ENCODE measurements at regions not wholly inside any gene's neighbourhood (a gene's known extent, or its start where the extent isn't known, plus 50 kb on each side); places are given as distances from the start of the nearest gene placed in this dataset.

GRCh38 chr10:121007264-121007663, 156.1 kb downstream of the WDR11 start:
- no peak for ATAC-seq
- DNase-seq (ENCODE audit: missing footprints) = no peak
- intact Hi-C loops (cut with DNase I) = no loop called here

- ATAC-seq (no peak), DNase-seq (ENCODE audit: missing footprints) (no peak)
- intact Hi-C loops (cut with DNase I) = no loop called here
Measured at GRCh38 chr10:121015916-121016315, 164.8 kb downstream of the WDR11 start.

- ATAC-seq (no peak), DNase-seq (ENCODE audit: missing footprints) (no peak)
- intact Hi-C loops (cut with DNase I) = no loop called here
Measured at GRCh38 chr10:121024905-121025584, 173.9 kb downstream of the WDR11 start.

GRCh38 chr10:121025731-121026130, 174.6 kb downstream of the WDR11 start:
- ATAC-seq = no peak
- no peak for DNase-seq (ENCODE audit: missing footprints)
- intact Hi-C loops (cut with DNase I) = no loop called here

DNA sequence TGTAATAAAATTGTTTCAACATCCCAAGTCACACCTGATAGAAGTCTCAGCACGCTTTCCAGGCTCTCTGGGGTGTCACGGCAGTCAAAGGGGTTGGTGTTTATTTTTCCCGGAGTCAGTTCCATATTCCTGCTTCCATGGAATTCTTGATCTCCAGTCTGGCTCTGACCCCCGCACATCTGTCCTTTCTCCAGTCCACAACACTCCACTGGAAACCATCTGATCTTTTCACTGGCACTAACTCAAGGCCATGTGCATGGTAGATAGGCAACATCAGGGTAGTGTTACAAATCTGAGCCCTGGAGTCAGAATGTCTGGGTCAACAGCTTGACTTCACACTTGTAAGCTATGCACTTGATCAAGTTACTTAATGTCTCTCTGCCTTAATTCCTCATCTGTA, 176.2 kb downstream of the WDR11 start:
- ATAC-seq = no peak
- intact Hi-C loops (cut with DNase I) = no loop called here
- no peak for DNase-seq (ENCODE audit: missing footprints)

- ATAC-seq (no peak), DNase-seq (ENCODE audit: missing footprints) (no peak)
- intact Hi-C loops (cut with DNase I) = no loop called here
Measured at GRCh38 chr10:121032460-121032859, 181.3 kb downstream of the WDR11 start.

- DNase-seq (ENCODE audit: missing footprints) (no peak), ATAC-seq (peak; percentile 95)
- intact Hi-C loops (cut with DNase I) = no loop called here
Measured at GRCh38 chr10:121033366-121033765, 182.2 kb downstream of the WDR11 start.

DNA sequence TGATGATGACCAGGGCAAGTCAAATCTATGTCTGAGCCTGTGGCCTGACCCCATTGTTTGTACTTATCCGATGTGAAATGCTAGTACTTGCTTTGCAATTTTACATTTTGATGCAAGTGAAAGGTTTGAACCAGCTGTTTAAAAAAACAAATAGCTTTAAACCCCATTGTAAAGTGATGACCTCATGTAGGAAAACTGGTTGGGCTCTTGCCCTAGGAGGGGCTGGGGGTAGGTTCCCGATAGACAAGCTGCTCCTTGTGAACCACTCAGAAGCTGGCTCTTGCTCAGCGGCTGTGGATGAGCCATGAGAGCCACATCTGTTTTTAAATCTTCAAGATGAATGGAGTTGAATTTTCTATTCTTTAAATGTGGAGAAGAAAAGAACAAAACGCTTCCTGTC, 185.3 kb downstream of the WDR11 start:
- intact Hi-C loops (cut with DNase I) = loop anchor here (5.0 kb wide), 1 partner anchor 851 kb away; no protein-coding TSS in a partner anchor
- peak; percentile 30 for ATAC-seq
- DNase-seq (ENCODE audit: missing footprints) = no peak

- DNase-seq (ENCODE audit: missing footprints) (no peak), ATAC-seq (no peak)
Measured at GRCh38 chr10:121041499-121041898, 190.3 kb downstream of the WDR11 start.

DNA sequence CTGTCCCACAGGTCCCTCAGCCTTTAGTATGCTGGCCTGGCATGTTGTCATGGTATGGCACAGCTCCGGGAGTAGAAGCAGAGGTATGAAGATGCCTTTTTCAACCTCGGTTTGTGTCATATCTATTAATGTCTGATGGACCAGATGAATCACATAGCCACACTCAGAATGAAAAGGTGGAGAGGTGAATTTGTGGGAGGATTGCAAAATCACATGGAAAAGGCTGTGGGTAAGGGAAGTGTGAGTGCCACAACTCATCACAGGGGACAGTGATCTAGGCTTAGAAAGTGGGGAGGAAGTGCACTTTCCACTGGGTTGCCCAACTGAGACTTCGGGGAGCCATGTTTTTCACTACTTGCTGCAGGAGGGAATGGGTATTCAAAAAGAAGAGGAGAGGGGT, 190.7 kb downstream of the WDR11 start:
- DNase-seq (ENCODE audit: missing footprints) (no peak), ATAC-seq (no peak)
- intact Hi-C loops (cut with DNase I) = no loop called here

More at GRCh38 chr10:121041499-121041898, 190.3 kb downstream of the WDR11 start:
- intact Hi-C loops (cut with DNase I) = no loop called here

- intact Hi-C loops (cut with DNase I) = no loop called here
- ATAC-seq = no peak
- DNase-seq (ENCODE audit: missing footprints) = no peak
Measured at GRCh38 chr10:121042342-121042741, 191.2 kb downstream of the WDR11 start.

DNA sequence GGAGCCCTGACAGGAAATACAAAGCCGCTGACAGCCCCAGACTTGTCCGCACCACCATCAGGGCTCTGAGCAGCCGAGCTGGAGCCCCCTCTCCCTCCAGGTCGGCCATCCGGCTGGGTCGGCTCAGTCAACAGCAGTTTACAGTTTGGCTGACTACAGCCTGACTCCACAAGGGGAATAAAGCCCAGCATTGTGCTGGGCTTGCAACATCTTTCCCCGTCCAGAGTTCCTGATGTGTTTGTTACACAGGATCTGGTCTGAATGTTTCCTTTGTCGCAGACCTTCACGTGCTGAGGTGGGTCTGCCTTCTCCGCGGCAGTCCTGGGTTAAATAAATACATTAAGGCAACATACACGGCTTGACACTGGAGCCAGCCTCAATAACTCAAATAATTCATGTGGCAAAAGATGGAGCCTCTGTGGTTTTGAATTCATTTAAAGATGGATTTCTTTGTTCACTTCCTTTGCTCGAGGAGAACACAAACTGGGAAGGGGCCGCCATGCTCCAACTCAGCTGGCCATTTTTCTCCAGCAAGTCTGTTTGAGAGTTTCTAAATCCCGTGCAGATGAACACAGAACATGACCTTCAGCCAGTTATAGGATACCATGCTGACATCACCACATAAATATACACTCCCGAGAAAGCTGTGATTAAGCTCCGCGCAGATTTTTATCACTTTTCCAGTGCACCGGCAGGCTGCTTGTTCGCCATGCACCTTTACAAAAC, 192.1 kb downstream of the WDR11 start:
- DNase-seq (ENCODE audit: missing footprints) (no peak), ATAC-seq (peak; percentile 87)

DNA sequence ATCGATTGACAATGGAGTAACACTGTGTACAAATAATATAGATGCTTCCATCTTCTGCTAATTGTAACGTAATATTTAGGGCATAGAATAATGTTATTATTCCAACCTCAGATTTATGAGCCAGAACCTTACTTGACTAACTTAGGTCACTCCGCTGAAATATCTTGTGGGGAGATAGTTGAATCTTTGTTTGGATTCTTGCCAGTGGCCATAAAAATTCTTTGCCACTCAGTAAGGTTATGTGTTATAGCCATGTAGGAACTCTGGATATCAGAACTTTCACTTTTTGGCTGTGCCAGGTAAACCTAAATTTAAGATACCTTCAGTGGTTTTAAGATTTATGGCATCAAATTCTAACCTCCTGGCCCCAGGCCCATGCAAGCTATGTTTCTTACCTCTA, 197.6 kb downstream of the WDR11 start:
- no peak for DNase-seq (ENCODE audit: missing footprints)
- intact Hi-C loops (cut with DNase I) = no loop called here
- no peak for ATAC-seq

More for the DNA sequence above, 192.1 kb downstream of the WDR11 start:
- intact Hi-C loops (cut with DNase I) = no loop called here

DNA sequence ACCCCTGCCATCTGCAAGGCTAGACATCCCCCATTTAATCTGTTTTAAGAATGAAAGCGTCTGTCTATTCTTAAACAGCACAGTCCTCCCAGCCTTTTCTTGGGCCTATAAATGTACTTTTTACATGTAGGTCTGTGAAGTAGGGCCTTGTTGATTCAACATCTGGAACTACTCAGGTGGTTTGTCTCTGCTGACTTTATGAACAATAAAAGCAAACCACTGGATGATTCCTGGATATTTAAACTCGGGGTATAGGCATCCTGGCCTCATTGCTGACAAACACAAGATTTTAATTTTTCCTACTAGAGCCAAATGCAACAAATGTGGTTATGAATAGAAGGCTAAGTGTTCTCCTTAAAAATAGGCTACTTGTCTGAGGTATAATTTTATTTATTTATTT, 198.3 kb downstream of the WDR11 start:
- ATAC-seq (no peak), DNase-seq (ENCODE audit: missing footprints) (no peak)
- intact Hi-C loops (cut with DNase I) = no loop called here

DNA sequence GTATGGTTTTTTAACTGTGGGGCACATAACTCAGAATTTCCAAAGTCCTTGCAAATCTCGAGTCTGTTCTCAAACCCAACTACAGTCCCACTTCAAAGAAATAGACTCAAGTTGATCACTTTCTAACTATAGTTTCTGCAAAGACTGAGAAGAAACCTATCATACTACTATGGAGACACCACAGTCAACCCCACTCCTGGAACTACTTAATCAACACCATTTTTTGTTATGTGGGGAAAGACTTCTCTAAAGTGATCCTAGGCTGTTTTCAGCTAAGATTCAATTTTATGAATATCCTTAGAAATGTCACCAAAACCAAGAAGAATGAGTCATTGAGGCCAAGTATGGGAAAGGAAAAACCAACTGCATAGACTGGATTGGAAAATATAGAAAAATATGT, 198.8 kb downstream of the WDR11 start:
- DNase-seq (ENCODE audit: missing footprints) = no peak

DNA sequence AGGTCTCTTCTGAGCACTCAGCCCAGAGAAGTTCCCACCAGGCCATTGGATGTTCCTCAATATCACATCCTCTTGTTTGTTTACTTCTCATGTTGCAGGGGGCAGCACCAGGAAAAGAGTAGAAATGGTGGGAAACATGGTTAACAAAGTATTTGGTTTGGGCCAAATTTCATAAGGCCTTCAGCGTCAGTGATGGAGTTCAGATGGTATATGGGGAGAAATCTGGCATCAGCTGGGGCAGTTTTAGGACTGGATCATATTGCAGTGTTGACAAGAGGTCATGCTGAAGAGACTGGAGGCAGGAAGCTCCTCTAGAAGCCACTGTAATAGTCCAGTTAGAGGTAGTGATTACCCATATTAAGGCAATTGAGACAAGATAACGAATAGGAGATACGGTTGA, 200.0 kb downstream of the WDR11 start:
- DNase-seq (ENCODE audit: missing footprints) (no peak), ATAC-seq (no peak)
- intact Hi-C loops (cut with DNase I) = no loop called here

More for the DNA sequence above, 198.8 kb downstream of the WDR11 start:
- intact Hi-C loops (cut with DNase I) = no loop called here
- no peak for ATAC-seq

GRCh38 chr10:121051696-121052279, 200.6 kb downstream of the WDR11 start:
- no peak for ATAC-seq

GRCh38 chr10:121053151-121053550, 202.0 kb downstream of the WDR11 start:
- ATAC-seq (no peak), DNase-seq (ENCODE audit: missing footprints) (no peak)
- intact Hi-C loops (cut with DNase I) = no loop called here

More at GRCh38 chr10:121051696-121052279, 200.6 kb downstream of the WDR11 start:
- no peak for DNase-seq (ENCODE audit: missing footprints)
- intact Hi-C loops (cut with DNase I) = no loop called here

GRCh38 chr10:121054874-121055273, 203.7 kb downstream of the WDR11 start:
- no peak for ATAC-seq
- intact Hi-C loops (cut with DNase I) = no loop called here

DNA sequence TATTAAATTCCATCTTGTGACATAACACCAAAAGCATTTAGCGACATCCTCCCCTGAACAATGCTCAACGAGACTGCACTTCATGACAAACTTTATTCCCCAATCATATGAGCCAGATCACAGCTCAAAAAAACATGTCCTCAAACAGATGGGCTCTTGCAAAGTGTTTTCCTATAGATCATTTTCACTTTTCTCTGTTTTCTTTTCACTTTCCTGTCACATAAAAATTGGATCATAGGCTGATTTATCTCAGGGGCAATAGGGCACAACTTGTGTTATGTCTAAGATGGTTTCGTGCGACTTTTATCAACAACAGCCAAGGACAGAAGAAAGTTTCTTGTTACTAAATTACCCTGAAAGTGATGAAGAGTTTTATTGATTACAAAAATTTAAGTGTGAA, 206.1 kb downstream of the WDR11 start:
- intact Hi-C loops (cut with DNase I) = no loop called here
- no peak for ATAC-seq

More at GRCh38 chr10:121054874-121055273, 203.7 kb downstream of the WDR11 start:
- DNase-seq (ENCODE audit: missing footprints) = no peak

More for the DNA sequence above, 206.1 kb downstream of the WDR11 start:
- DNase-seq (ENCODE audit: missing footprints) = no peak

Measured in Right ventricle myocardium inferior (tissue), 1 donor.